Mesenchymal stem cell (in vitro differentiated cells and primary cell): ENCODE measurements at regions not wholly inside any gene's neighbourhood (a gene's known extent, or its start where the extent isn't known, plus 50 kb on each side); places are given as distances from the start of the nearest gene placed in this dataset.
A peak's percentile ranks its signal among the peaks of the same experiment; 100 is the strongest.

ENCODE experiments used
- DNase-seq: peaks from one replicate; pipeline ENCODE4 v3.0.0-alpha.2; 2013
- H2AFZ ChIP-seq: one replicate; pipeline ENCODE4 v1.6.1; 2013; ENCODE audit warnings: low read depth, mild to moderate bottlenecking, control low read depth, inconsistent platforms, low read length, moderate library complexity
- H2AK5ac ChIP-seq: 2 replicates; pipeline ENCODE4 v1.6.1; 2013; ENCODE audit warnings: low read length, moderate library complexity, mild to moderate bottlenecking, inconsistent platforms; ENCODE audit not compliant: severe bottlenecking
- H2BK120ac ChIP-seq: one replicate; pipeline ENCODE4 v1.6.1; 2013; ENCODE audit warnings: low read depth, mild to moderate bottlenecking, inconsistent platforms, low read length, moderate library complexity
- H2BK12ac ChIP-seq, 2 experiments: one replicate each; pipeline ENCODE4 v1.6.1; 2013; ENCODE audit warnings: inconsistent platforms in 2 of 2, low read length in 2 of 2, mild to moderate bottlenecking in 2 of 2, moderate library complexity in 2 of 2, control low read depth in 1 of 2
- H2BK15ac ChIP-seq: one replicate; pipeline ENCODE4 v1.6.1; 2013; ENCODE audit warnings: mild to moderate bottlenecking, low read depth, inconsistent platforms; ENCODE audit not compliant: poor library complexity, severe bottlenecking
- H2BK5ac ChIP-seq: 2 replicates; pipeline ENCODE4 v1.6.1; 2013; ENCODE audit warnings: low read depth, mild to moderate bottlenecking, low read length, control low read depth, inconsistent platforms; ENCODE audit not compliant: poor library complexity, severe bottlenecking
- H3K14ac ChIP-seq, 2 experiments: one replicate each; pipeline ENCODE4 v1.6.1; 2013; ENCODE audit warnings: inconsistent platforms in 2 of 2, low read length in 2 of 2, control low read depth in 1 of 2, mild to moderate bottlenecking in 1 of 2, moderate library complexity in 1 of 2
- H3K18ac ChIP-seq, 2 experiments: one replicate each; pipeline ENCODE4 v1.6.1; 2013; ENCODE audit warnings: inconsistent platforms in 2 of 2, low read length in 2 of 2, control low read depth in 1 of 2, low read depth in 1 of 2, mild to moderate bottlenecking in 1 of 2
- H3K23ac ChIP-seq, 2 experiments: one replicate each; pipeline ENCODE4 v1.6.1; 2013; ENCODE audit warnings: inconsistent platforms in 2 of 2, low read length in 2 of 2, mild to moderate bottlenecking in 2 of 2, moderate library complexity in 2 of 2, control low read depth in 1 of 2
- H3K27ac ChIP-seq: 2 replicates; pipeline ENCODE4 v1.5.1; 2013; ENCODE audit warnings: mild to moderate bottlenecking, moderate library complexity, low read length, control low read depth, inconsistent platforms; ENCODE audit not compliant: poor library complexity, severe bottlenecking
- H3K27me3 ChIP-seq, 2 experiments: 2 replicates each; pipeline versions ENCODE4 v1.6.1 to v1.7.0; 2013; ENCODE audit warnings: low read length in 2 of 2, mild to moderate bottlenecking in 2 of 2, moderate library complexity in 2 of 2, control low read depth in 1 of 2, inconsistent platforms in 1 of 2; ENCODE audit not compliant: control insufficient read depth in 1 of 2, insufficient read depth in 1 of 2
- H3K36me3 ChIP-seq, 2 experiments: 2 replicates each; pipeline versions ENCODE4 v1.6.1 to v1.7.0; 2013; ENCODE audit warnings: low read length in 2 of 2, control low read depth in 1 of 2, inconsistent platforms in 1 of 2, low read depth in 1 of 2, mild to moderate bottlenecking in 1 of 2; ENCODE audit not compliant: insufficient read depth in 2 of 2, control insufficient read depth in 1 of 2
- H3K4ac ChIP-seq, 2 experiments: one replicate each; pipeline ENCODE4 v1.6.1; 2013; ENCODE audit warnings: inconsistent platforms in 2 of 2, low read length in 2 of 2, mild to moderate bottlenecking in 2 of 2, moderate library complexity in 2 of 2, control low read depth in 1 of 2, low read depth in 1 of 2
- H3K4me1 ChIP-seq: 2 replicates; pipeline ENCODE4 v1.6.1; 2013; ENCODE audit warnings: low read depth, low read length, control low read depth; ENCODE audit not compliant: control insufficient read depth, insufficient read depth
- H3K4me2 ChIP-seq: 2 replicates; pipeline ENCODE4 v1.6.1; 2013; ENCODE audit warnings: low read length, mild to moderate bottlenecking, inconsistent platforms; ENCODE audit not compliant: poor library complexity, severe bottlenecking
- H3K4me3 ChIP-seq, 2 experiments: 2 replicates each; pipeline versions ENCODE4 v1.5.1 to v1.7.0; 2013; ENCODE audit warnings: low read length in 2 of 2, mild to moderate bottlenecking in 2 of 2, control low read depth in 1 of 2, low read depth in 1 of 2; ENCODE audit not compliant: insufficient read depth in 1 of 2
- H3K79me1 ChIP-seq: replicated peaks from 2 replicates; pipeline ENCODE4 v1.6.1; 2013; ENCODE audit warnings: mild to moderate bottlenecking, control low read depth, low read length, inconsistent platforms; ENCODE audit not compliant: poor library complexity, severe bottlenecking
- H3K9ac ChIP-seq: 2 replicates; pipeline ENCODE4 v1.7.0; 2013; ENCODE audit warnings: mild to moderate bottlenecking, low read length, moderate library complexity
- H3K9me3 ChIP-seq: 2 replicates; pipeline ENCODE4 v1.7.0; 2013; ENCODE audit warnings: mild to moderate bottlenecking, low read length; ENCODE audit not compliant: control insufficient read depth
- H4K8ac ChIP-seq: one replicate; pipeline ENCODE4 v1.6.1; 2013; ENCODE audit warnings: inconsistent platforms, mild to moderate bottlenecking, low read length, moderate library complexity
- H4K91ac ChIP-seq: one replicate; pipeline ENCODE4 v1.6.1; 2013; ENCODE audit warnings: mild to moderate bottlenecking, low read length, inconsistent platforms
- WGBS: methylation state at CpG from one replicate; pipeline ENCODE4 v1.1.7; 2013; ENCODE audit warnings: mixed read lengths; 5-methylcytosine and 5-hydroxymethylcytosine counted together

DNA sequence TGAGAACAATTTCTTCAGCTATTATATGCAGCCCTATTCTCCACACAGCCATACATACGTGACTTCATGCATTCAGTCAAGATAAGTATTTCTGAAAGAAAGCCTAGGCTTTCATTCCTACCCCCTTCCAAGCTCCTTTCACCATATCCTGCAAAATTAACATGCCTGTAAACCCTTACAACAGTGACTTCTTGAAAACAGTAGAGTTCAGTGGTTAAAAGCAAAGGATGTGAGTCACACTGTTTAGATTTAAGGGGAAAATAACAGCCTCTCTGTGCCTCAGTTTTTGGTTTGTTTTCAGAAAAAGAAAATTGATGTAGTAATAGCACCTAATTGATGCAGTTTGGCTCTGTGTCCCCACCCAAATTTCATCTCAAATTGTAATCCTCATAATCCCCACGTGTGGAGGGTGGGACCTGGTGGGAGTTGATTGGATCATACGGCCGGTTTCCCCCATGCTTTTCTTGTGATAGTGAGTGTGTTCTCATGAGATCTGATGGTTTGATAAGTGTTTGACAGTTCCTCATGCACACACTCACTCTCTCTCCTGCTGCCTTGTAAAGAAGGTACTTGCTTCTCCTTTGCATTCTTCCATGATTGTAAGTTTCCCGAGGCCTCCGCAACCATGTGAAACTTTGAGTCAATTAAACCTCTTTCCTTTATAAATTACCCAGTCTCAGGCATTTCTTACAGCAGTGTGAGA is 264.8 kb downstream of the CETN3 start:
- Histone ChIP-seq H3K9me3 (no peaks in the 10 kb centered on the region), H3K9ac (no peak overlapping the region), H4K8ac (peak overlapping the region; percentile 91), H3K18ac (peak overlapping the region; percentile 56 to 85), H2BK5ac (no peak overlapping the region), H3K27me3 (no peaks in the 10 kb centered on the region), H3K4me1 (peaks cover 1% of the 10 kb centered on the region), H2BK12ac (peak overlapping the region in 1 of 2 experiments; percentile 48), H3K23ac (no peak overlapping the region), H2BK120ac (no peak overlapping the region), H2AK5ac (no peak overlapping the region), H3K4me2 (no peak overlapping the region), H2BK15ac (no peak overlapping the region), H3K79me1 (no peaks in the 10 kb centered on the region), H4K91ac (peak overlapping the region; percentile 57), H3K4me3 (no peak overlapping the region), H2AFZ (no peak overlapping the region), H3K27ac (no peak overlapping the region), H3K4ac (peak overlapping the region in 1 of 2 experiments; percentile 69), H3K36me3 (no peaks in the 10 kb centered on the region), H3K14ac (no peak overlapping the region)
- peak; percentile 80 for DNase-seq
- 67% methylated on average over 6 of the region's 6 CpGs for whole genome bisulfite sequencing

DNA sequence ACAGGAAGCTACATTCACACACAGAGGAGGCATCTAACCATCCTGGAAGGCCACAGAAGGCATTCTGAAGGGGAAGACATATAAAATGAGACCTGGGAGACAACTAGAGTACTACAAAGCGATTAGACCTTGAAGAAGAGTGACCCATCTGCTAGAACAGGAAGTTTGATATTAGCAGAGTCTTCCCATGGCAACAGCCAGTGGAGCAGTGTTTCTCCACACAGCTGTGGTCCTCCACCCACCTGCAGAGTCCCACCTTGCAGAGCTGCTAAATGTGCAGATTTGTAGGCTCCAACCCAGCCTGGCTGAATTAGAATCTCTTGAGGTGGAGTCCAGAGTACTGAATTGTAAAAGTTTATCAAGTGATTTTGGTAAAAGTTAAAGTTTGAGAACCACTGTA is 267.0 kb downstream of the CETN3 start:
- 100% methylated on average over 1 of the region's 1 CpG for WGBS
- Histone ChIP-seq H3K9me3 (no peaks in the 10 kb centered on the region), H3K4ac (no peak overlapping the region), H2BK120ac (no peak overlapping the region), H3K27ac (no peak overlapping the region), H3K4me2 (no peak overlapping the region), H3K79me1 (no peaks in the 10 kb centered on the region), H3K9ac (no peak overlapping the region), H2BK15ac (no peak overlapping the region), H2BK5ac (no peak overlapping the region), H4K91ac (no peak overlapping the region), H3K14ac (no peak overlapping the region), H2AFZ (no peak overlapping the region), H3K4me3 (no peak overlapping the region), H2BK12ac (no peak overlapping the region), H2AK5ac (no peak overlapping the region), H3K36me3 (no peaks in the 10 kb centered on the region), H3K23ac (no peak overlapping the region), H4K8ac (no peak overlapping the region), H3K4me1 (peaks cover 1% of the 10 kb centered on the region), H3K27me3 (no peaks in the 10 kb centered on the region), H3K18ac (peak overlapping the region in 1 of 2 experiments; percentile 34)
- DNase-seq, result no peak

DNA sequence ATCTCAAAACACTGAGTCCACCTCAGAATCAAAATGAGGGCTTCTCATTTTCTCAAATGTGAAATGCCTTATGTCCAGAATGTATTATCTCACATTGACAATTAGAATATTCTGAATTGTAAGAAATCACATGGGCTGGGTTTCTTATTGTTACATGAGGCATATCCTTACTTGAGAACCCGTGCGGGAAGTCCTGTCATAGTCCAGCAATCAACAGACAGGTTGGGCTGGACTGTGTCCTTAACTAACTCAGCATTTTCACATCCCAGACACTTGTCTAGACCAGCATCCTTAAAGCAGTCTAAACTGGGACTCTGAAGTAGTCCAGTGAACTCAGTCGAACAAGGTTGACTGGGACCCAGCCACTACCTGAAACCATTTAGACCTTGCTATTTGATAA is 267.6 kb downstream of the CETN3 start:
- H2BK15ac ChIP-seq, result no peak overlapping the region
- no peak overlapping the region for H2BK5ac ChIP-seq
- H4K8ac ChIP-seq, result no peak overlapping the region
- H3K4ac ChIP-seq, result no peak overlapping the region
- no peak overlapping the region for H3K4me2 ChIP-seq
- H3K9ac ChIP-seq, result no peak overlapping the region
- no peak overlapping the region for H2AK5ac ChIP-seq
- H3K27me3 ChIP-seq, result no peaks in the 10 kb centered on the region
- no peak overlapping the region for H2BK12ac ChIP-seq
- no peaks in the 10 kb centered on the region for H3K79me1 ChIP-seq
- no peak overlapping the region for H4K91ac ChIP-seq
- H3K27ac ChIP-seq, result no peak overlapping the region
- peaks cover 1% of the 10 kb centered on the region for H3K4me1 ChIP-seq
- H3K18ac ChIP-seq, result no peak overlapping the region
- H3K9me3 ChIP-seq, result no peaks in the 10 kb centered on the region
- no peak overlapping the region for H2BK120ac ChIP-seq
- H2AFZ ChIP-seq, result no peak overlapping the region
- no peak overlapping the region for H3K4me3 ChIP-seq
- H3K14ac ChIP-seq, result no peak overlapping the region
- no peak for DNase-seq
- no peak overlapping the region for H3K23ac ChIP-seq
- H3K36me3 ChIP-seq, result no peaks in the 10 kb centered on the region
- WGBS, result 100% methylated on average over 3 of the region's 3 CpGs

DNA sequence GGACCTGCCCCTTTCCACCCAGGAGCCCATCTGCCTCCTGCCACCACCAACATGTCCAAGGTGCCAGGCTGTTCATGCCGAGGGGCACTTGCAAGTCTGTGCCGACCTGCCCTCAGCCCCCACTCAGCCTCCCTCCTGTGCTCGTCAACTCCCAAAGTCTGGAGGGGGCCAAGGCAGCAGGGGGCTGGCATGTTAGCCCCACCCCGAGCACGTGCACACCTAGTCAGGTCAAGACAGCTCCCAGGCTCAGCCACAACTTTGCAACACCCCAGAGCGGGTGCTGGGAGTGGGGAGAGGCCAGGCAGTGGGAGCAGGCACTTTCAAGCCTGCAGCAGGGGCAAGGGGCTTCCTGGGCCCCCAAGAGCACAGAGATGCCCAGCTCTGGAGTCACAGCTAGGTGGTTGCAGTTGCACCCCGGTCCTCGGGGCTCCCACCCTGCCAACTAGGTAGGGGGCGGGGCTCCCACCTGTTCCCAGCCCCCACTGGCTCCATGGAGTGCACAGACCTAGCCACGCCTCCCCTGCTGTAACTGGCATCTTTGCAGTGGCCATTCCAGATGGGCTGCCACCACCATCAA is 272.5 kb downstream of the CETN3 start:
- no peak overlapping the region for H2AK5ac ChIP-seq
- H3K79me1 ChIP-seq, result no peaks in the 10 kb centered on the region
- no peaks in the 10 kb centered on the region for H3K4me1 ChIP-seq
- H3K4me2 ChIP-seq, result no peak overlapping the region
- 87% methylated on average over 8 of the region's 10 CpGs for WGBS
- peak overlapping the region; percentile 18 to 21 for H3K18ac ChIP-seq
- no peak overlapping the region for H3K4me3 ChIP-seq
- H3K36me3 ChIP-seq, result no peaks in the 10 kb centered on the region
- no peak overlapping the region for H2BK15ac ChIP-seq
- H3K9ac ChIP-seq, result no peak overlapping the region
- no peak overlapping the region for H2BK120ac ChIP-seq
- no peak for DNase-seq
- H3K23ac ChIP-seq, result no peak overlapping the region
- H4K91ac ChIP-seq, result peak overlapping the region; percentile 68
- H3K9me3 ChIP-seq, result no peaks in the 10 kb centered on the region
- peak overlapping the region in 1 of 2 experiments; percentile 75 for H3K4ac ChIP-seq
- H2BK5ac ChIP-seq, result no peak overlapping the region
- H3K27ac ChIP-seq, result no peak overlapping the region
- H3K27me3 ChIP-seq, result no peaks in the 10 kb centered on the region
- H4K8ac ChIP-seq, result no peak overlapping the region
- no peak overlapping the region for H3K14ac ChIP-seq
- H2AFZ ChIP-seq, result no peak overlapping the region
- peak overlapping the region in 1 of 2 experiments; percentile 39 for H2BK12ac ChIP-seq
